A549 (cell line): ENCODE measurements at regions not wholly inside any gene's neighbourhood (a gene's known extent, or its start where the extent isn't known, plus 50 kb on each side); places are given as distances from the start of the nearest gene placed in this dataset.

Experiments
- ATAC-seq, 2 experiments: fragments of 200-7000 bp in 1 of 2; fragments of >200 bp in 1 of 2; cut with Nextera tagmentation in 1 of 2; cut with Tn5 transposase in 1 of 2; 3 replicates each; pipeline versions ENCODE4 v1.8.0 to v1.9.1; 2018 to 2020; ENCODE audit warnings: mild to moderate bottlenecking in 1 of 2, moderate library complexity in 1 of 2
- CTCF ChIA-PET: fragments of 300-600 bp; sonication (Branson Sonifier 250); formaldehyde crosslinking; extraction: SDS; loops from one replicate; lab custom pipeline; 2021; ENCODE audit warnings: antibody characterized with exemption, inconsistent platforms; lab: Yijun Ruan, JAX
- POLR2A ChIA-PET: fragments of 350-600 bp; formaldehyde crosslinking; extraction: SDS; loops from one replicate; lab custom pipeline; 2021; ENCODE audit warnings: antibody characterized with exemption, inconsistent platforms; lab: Yijun Ruan, JAX
- DNase-seq, 2 experiments: peaks; one replicate each; pipeline versions ENCODE4 v3.0.0 to v3.0.0-alpha.2; 2011 to 2016; ENCODE audit warnings: low read depth in 1 of 2, low spot score in 1 of 2
- FAIRE-seq: peaks from 2 replicates; lab custom pipeline; 2011; peaks lifted over from hg19 to GRCh38; lab: Jason Lieb, UNC
- H3K27ac ChIP-seq, 2 experiments: fragments of >200 bp; sonication (Bioruptor Twin); formaldehyde crosslinking; 3 replicates each; pipeline ENCODE4 v1.5.1; 2016 to 2017
- H3K4me1 ChIP-seq: fragments of >200 bp; sonication (Bioruptor Twin); formaldehyde crosslinking; 3 replicates; pipeline ENCODE4 v1.6.1; 2016
- H3K4me2 ChIP-seq: fragments of >200 bp; sonication (Bioruptor Twin); formaldehyde crosslinking; 3 replicates; pipeline ENCODE4 v1.6.1; 2016
- H3K4me3 ChIP-seq: fragments of >200 bp; sonication (Bioruptor Twin); formaldehyde crosslinking; 3 replicates; pipeline ENCODE4 v1.5.1; 2016
- H3K9me3 ChIP-seq: fragments of >200 bp; sonication (Bioruptor Twin); formaldehyde crosslinking; 3 replicates; pipeline ENCODE4 v1.6.1; 2016
- ATOH8 ChIP-seq: fragments of 250-450 bp; sonication (Bioruptor Pico); IDR thresholded peaks from 2 replicates; pipeline ENCODE4 v1.5.0; 2020; ENCODE audit warnings: low read depth, mild to moderate bottlenecking, moderate library complexity
- BHLHE40 ChIP-seq: IDR thresholded peaks from 2 replicates; pipeline ENCODE4 v1.6.1; 2012; ENCODE audit warnings: low read depth, low read length, inconsistent platforms
- E2F6 ChIP-seq: IDR thresholded peaks from 2 replicates; pipeline ENCODE4 v1.6.1; 2012; ENCODE audit warnings: low read depth, borderline replicate concordance
- ESRRA ChIP-seq: fragments of 150-350 bp; IDR thresholded peaks from 2 replicates; pipeline ENCODE4 v1.6.1; 2014; ENCODE audit warnings: mild to moderate bottlenecking, low read length, borderline replicate concordance
- HEYL ChIP-seq: fragments of 250-450 bp; sonication (Bioruptor Pico); IDR thresholded peaks from 2 replicates; pipeline ENCODE4 v1.8.0; 2021; ENCODE audit warnings: mild to moderate bottlenecking, moderate library complexity
- HMGXB4 ChIP-seq: fragments of 250-450 bp; sonication (Bioruptor Pico); IDR thresholded peaks from 2 replicates; pipeline ENCODE4 v1.5.0; 2021; ENCODE audit warnings: mild to moderate bottlenecking, moderate library complexity, borderline replicate concordance
- HOXA7 ChIP-seq: fragments of 250-450 bp; sonication (Bioruptor Pico); IDR thresholded peaks from 2 replicates; pipeline ENCODE4 v1.5.0; 2020; ENCODE audit warnings: mild to moderate bottlenecking, moderate library complexity
- HOXB5 ChIP-seq: fragments of 250-450 bp; sonication (Bioruptor Pico); IDR thresholded peaks from 2 replicates; pipeline ENCODE4 v1.5.0; 2020; ENCODE audit warnings: mild to moderate bottlenecking, moderate library complexity
- JUN ChIP-seq, 2 experiments: fragments of >200 bp; sonication (Bioruptor Twin); formaldehyde crosslinking; IDR thresholded peaks; 2 replicates in 1 of 2; 3 replicates in 1 of 2; pipeline ENCODE4 v1.6.1; 2016 to 2017
- KDM1A ChIP-seq: fragments of 200-600 bp; sonication (generic); IDR thresholded peaks from 2 replicates; pipeline ENCODE4 v1.6.1; 2016; ENCODE audit warnings: low read depth, mild to moderate bottlenecking
- KDM5A ChIP-seq: fragments of 200-600 bp; sonication (generic); IDR thresholded peaks from 2 replicates; pipeline ENCODE4 v1.6.1; 2016; ENCODE audit warnings: antibody characterized with exemption, mild to moderate bottlenecking
- MAFK ChIP-seq: fragments of 450-650 bp; IDR thresholded peaks from 2 replicates; pipeline ENCODE4 v1.6.1; 2014; ENCODE audit not compliant: partially characterized antibody
- MYC ChIP-seq: IDR thresholded peaks from 2 replicates; pipeline ENCODE4 v1.6.1; 2012; ENCODE audit warnings: mild to moderate bottlenecking, inconsistent platforms, low read length, improper control_type of control experiment, borderline replicate concordance
- PHF8 ChIP-seq: fragments of 200-600 bp; sonication (generic); IDR thresholded peaks from 2 replicates; pipeline ENCODE4 v1.6.1; 2016; ENCODE audit warnings: low read depth, mild to moderate bottlenecking, antibody characterized with exemption, moderate library complexity, borderline replicate concordance
- POLR2A ChIP-seq: IDR thresholded peaks from 2 replicates; pipeline ENCODE4 v1.6.1; 2012; ENCODE audit warnings: mild to moderate bottlenecking, low read length
- RAD21 ChIP-seq, 2 experiments: fragments of >200 bp in 1 of 2; sonication (Bioruptor Twin) in 1 of 2; formaldehyde crosslinking in 1 of 2; IDR thresholded peaks in 1 of 2; conservative IDR thresholded peaks in 1 of 2; 2 replicates in 1 of 2; 3 replicates in 1 of 2; pipeline ENCODE4 v1.6.1; 2012 to 2018; ENCODE audit warnings: inconsistent platforms in 1 of 2
- RARB ChIP-seq: fragments of 250-450 bp; sonication (Bioruptor Pico); IDR thresholded peaks from 2 replicates; pipeline ENCODE4 v1.8.0; 2021; ENCODE audit warnings: mild to moderate bottlenecking, moderate library complexity
- ZFP36 ChIP-seq: fragments of 450-650 bp; IDR thresholded peaks from 2 replicates; pipeline ENCODE4 v1.6.1; 2014; ENCODE audit warnings: borderline replicate concordance; ENCODE audit not compliant: partially characterized antibody
- WGBS: methylation state at CpG from one replicate; pipeline ENCODE4 v1.1.6; 2017; ENCODE audit errors: missing lambda C conversion rate; 5-methylcytosine and 5-hydroxymethylcytosine counted together
- TF ChIP-seq, protein P1 (sequence below): IDR thresholded peaks from 2 replicates; pipeline ENCODE4 v1.6.1; 2012

DNA sequence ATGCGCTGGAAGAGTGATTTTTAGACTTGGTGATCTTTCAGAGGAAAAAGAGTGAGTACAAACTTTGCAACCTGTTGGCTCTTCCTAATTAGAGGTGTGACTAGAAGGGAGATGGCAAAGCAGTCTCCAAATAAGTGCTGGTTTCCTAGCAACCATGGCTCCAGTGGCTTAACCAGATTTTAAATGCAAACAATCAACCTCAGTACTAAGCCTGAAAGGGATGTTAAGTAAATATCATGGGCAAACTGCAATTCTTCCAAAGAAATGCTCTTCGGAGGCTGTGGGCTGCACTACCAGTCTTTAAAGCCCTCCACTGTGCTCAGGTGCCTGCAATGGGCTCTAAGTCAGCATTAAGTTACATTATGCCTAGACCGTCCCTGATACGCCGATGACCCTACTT is 678.1 kb upstream of the CCDC54 start:
- no peak overlapping the region for H3K4me3 ChIP-seq
- H3K4me1 ChIP-seq = no peaks in the 10 kb centered on the region
- ATAC-seq = no peak
- no peak for DNase-seq
- 76% methylated on average over 5 of the region's 5 CpGs for WGBS
- TF ChIP-seq KDM1A = no peak
- TF ChIP-seq KDM5A = no peak
- TF ChIP-seq RAD21 (conservative IDR thresholded peaks at IDR 0.05 in 1 of 2, IDR thresholded peaks at IDR 0.05 in 1 of 2) = no peak
- TF ChIP-seq HOXA7 (CRISPR knock-in tag) = no peak
- no peak for TF ChIP-seq MYC
- TF ChIP-seq HMGXB4 (CRISPR knock-in tag) = no peak
- TF ChIP-seq, protein P1, sequence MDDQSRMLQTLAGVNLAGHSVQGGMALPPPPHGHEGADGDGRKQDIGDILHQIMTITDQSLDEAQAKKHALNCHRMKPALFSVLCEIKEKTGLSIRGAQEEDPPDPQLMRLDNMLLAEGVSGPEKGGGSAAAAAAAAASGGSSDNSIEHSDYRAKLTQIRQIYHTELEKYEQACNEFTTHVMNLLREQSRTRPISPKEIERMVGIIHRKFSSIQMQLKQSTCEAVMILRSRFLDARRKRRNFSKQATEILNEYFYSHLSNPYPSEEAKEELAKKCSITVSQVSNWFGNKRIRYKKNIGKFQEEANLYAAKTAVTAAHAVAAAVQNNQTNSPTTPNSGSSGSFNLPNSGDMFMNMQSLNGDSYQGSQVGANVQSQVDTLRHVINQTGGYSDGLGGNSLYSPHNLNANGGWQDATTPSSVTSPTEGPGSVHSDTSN = no peak
- CTCF ChIA-PET = no interaction called here
- H3K4me2 ChIP-seq = no peak overlapping the region
- no peaks in the 10 kb centered on the region for H3K9me3 ChIP-seq
- no peak overlapping the region for H3K27ac ChIP-seq
- no peak for FAIRE-seq
- POLR2A ChIA-PET = no interaction called here

DNA sequence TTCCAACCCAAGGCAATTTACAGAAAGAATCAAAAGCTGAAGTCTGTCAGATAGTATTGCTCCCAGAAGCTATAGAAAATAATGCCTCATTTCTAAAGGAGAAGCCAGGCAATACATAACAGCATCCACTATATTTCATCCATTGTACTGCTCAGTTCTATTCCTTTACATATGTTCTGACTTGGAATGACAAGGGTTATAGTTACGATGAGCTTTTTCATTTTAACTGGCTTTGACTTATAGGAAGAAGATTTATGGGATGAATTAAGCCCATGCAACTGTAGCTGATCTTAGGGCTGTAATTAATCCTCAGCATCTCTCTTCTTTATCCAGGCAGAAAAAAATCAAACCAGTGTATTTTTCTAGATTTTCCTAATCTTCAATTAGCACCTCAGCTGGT is 676.3 kb upstream of the CCDC54 start:
- no peak for ATAC-seq
- no peak for TF ChIP-seq MAFK
- Histone ChIP-seq H3K27ac (no peak overlapping the region), H3K9me3 (no peaks in the 10 kb centered on the region), H3K4me1 (no peaks in the 10 kb centered on the region), H3K4me2 (no peak overlapping the region), H3K4me3 (no peak overlapping the region)
- ChIA-PET POLR2A (no interaction called here), CTCF (interaction anchor here (0.6 to 1.2 kb wide), 2 partner anchors 10 to 87 kb away, joined by 3 read pairs; no protein-coding TSS in a partner anchor)
- no peak for DNase-seq
- no peak for FAIRE-seq
- 23% methylated on average over 1 of the region's 1 CpG for WGBS

DNA sequence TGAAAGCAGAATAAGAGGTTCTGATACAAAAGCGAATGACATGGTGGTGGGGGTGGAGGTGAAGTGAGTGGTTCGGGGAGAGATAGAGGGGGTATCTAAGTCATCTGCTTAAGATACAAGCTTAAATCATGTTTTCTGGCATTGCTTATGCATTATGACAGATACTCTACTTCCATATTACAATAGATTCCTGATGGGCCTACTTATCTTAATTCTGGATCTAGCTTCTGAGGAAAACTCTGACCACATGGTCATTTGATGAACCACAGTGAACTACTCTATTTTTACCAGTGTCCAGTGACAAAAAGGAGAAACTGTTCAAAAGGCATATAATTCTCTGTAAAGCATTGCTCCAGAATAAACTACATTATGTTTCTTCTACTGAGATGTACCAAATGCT is 673.7 kb upstream of the CCDC54 start:
- ATAC-seq (no peak), FAIRE-seq (no peak), DNase-seq (no peak)
- ChIA-PET CTCF (interaction anchor here (1.6 kb wide), 1 partner anchor 20 kb away, joined by 5 read pairs; no protein-coding TSS in a partner anchor), POLR2A (no interaction called here)
- H3K27ac ChIP-seq = no peak overlapping the region
- no peak overlapping the region for H3K4me2 ChIP-seq
- no peaks in the 10 kb centered on the region for H3K9me3 ChIP-seq
- 51% methylated on average over 2 of the region's 2 CpGs for WGBS
- H3K4me1 ChIP-seq = no peaks in the 10 kb centered on the region
- TF ChIP-seq PHF8 (no peak), KDM5A (no peak), JUN (IDR thresholded peaks at IDR 0.05) (no peak), BHLHE40 (no peak), E2F6 (no peak), ATOH8 (CRISPR knock-in tag) (no peak), HEYL (CRISPR knock-in tag) (no peak), ESRRA (no peak), ZFP36 (no peak), POLR2A (no peak), HOXB5 (CRISPR knock-in tag) (no peak), RARB (CRISPR knock-in tag) (no peak)
- H3K4me3 ChIP-seq = no peak overlapping the region
